ENCODE measurements at regions not wholly inside any gene's neighbourhood (a gene's known extent, or its start where the extent isn't known, plus 50 kb on each side); places are given as distances from the start of the nearest gene placed in this dataset.

DNA sequence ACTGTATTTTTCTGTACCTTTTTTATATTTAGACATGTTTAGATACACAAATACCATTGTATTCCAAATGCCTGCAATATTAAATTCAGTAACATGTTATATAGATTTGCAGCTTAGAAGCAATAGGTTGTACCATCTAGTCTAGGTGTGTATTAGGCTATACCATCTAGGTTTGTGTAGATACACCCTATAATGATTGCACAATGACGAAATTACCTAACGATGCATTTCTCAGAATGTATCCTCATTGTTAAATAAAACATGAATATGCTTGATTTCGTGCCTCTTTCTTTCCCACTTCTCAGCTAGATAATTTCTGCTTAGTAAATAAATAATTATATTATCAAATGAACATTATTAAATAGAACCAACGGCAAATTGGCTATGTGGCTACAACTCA lies 653.0 kb downstream of the EPM2A start:
- TF ChIP-seq, protein P1, sequence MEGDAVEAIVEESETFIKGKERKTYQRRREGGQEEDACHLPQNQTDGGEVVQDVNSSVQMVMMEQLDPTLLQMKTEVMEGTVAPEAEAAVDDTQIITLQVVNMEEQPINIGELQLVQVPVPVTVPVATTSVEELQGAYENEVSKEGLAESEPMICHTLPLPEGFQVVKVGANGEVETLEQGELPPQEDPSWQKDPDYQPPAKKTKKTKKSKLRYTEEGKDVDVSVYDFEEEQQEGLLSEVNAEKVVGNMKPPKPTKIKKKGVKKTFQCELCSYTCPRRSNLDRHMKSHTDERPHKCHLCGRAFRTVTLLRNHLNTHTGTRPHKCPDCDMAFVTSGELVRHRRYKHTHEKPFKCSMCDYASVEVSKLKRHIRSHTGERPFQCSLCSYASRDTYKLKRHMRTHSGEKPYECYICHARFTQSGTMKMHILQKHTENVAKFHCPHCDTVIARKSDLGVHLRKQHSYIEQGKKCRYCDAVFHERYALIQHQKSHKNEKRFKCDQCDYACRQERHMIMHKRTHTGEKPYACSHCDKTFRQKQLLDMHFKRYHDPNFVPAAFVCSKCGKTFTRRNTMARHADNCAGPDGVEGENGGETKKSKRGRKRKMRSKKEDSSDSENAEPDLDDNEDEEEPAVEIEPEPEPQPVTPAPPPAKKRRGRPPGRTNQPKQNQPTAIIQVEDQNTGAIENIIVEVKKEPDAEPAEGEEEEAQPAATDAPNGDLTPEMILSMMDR (conservative IDR thresholded peaks at IDR 0.05) = no peak
- TF ChIP-seq ZFX (IDR thresholded peaks at IDR 0.05) = no peak

All from C4-2B (cell line).